ENCODE measurements at regions not wholly inside any gene's neighbourhood (a gene's known extent, or its start where the extent isn't known, plus 50 kb on each side); places are given as distances from the start of the nearest gene placed in this dataset.

- TF ChIP-seq CTCF (IDR thresholded peaks at IDR 0.05) (no peak), POLR2A (IDR thresholded peaks at IDR 0.05) (no peak)
Measured at GRCh38 chr7:83851551-83851950, 202.6 kb upstream of the SEMA3E start.

Data from lower leg skin (tissue), 3 donors.